SKM-1 (cell line): ENCODE measurements at regions not wholly inside any gene's neighbourhood (a gene's known extent, or its start where the extent isn't known, plus 50 kb on each side); places are given as distances from the start of the nearest gene placed in this dataset.
"Not testable (repeated sequence)": the region's sequence is repeated elsewhere in the genome, so short reads cannot be mapped to it uniquely, and the experiment has no call there.

Experiments
- DNase-seq: peaks from one replicate; lab custom pipeline; 2025; ENCODE audit not compliant: unreplicated experiment; lab: John Stamatoyannopoulos, UW

- DNase-seq: no peak
These were observed 351.4 kb upstream of the HS6ST1 start for GRCh38 chr2:128670066-128670465.

- not testable (repeated sequence) for DNase-seq
These were observed 353.5 kb upstream of the HS6ST1 start for GRCh38 chr2:128671981-128672757.

GRCh38 chr2:128679680-128680079, 361.0 kb upstream of the HS6ST1 start:
- not testable (repeated sequence) for DNase-seq

GRCh38 chr2:128681507-128681906, 362.8 kb upstream of the HS6ST1 start:
- DNase-seq: no peak

GRCh38 chr2:128682266-128682665, 363.6 kb upstream of the HS6ST1 start:
- no peak for DNase-seq

GRCh38 chr2:128682729-128683284, 364.1 kb upstream of the HS6ST1 start:
- DNase-seq: no peak

GRCh38 chr2:128684523-128684922, 365.9 kb upstream of the HS6ST1 start:
- DNase-seq: no peak

GRCh38 chr2:128685841-128686496, 367.3 kb upstream of the HS6ST1 start:
- no peak for DNase-seq

GRCh38 chr2:128686497-128686859, 367.8 kb upstream of the HS6ST1 start:
- peak; percentile 11 for DNase-seq

- DNase-seq: no peak
These were observed 368.4 kb upstream of the HS6ST1 start for GRCh38 chr2:128686881-128687555.

GRCh38 chr2:128687565-128687964, 368.9 kb upstream of the HS6ST1 start:
- DNase-seq: no peak

GRCh38 chr2:128689971-128690370, 371.3 kb upstream of the HS6ST1 start:
- DNase-seq: no peak

- no peak for DNase-seq
These were observed 371.8 kb upstream of the HS6ST1 start for GRCh38 chr2:128690431-128690830.

- no peak for DNase-seq
These were observed 372.2 kb upstream of the HS6ST1 start for GRCh38 chr2:128690869-128691268.

GRCh38 chr2:128691526-128691925, 372.9 kb upstream of the HS6ST1 start:
- no peak for DNase-seq

GRCh38 chr2:128692895-128693742, 374.5 kb upstream of the HS6ST1 start:
- no peak for DNase-seq

GRCh38 chr2:128693743-128694029, 375.0 kb upstream of the HS6ST1 start:
- DNase-seq: no peak

- no peak for DNase-seq
These were observed 377.1 kb upstream of the HS6ST1 start for GRCh38 chr2:128695646-128696220.

- DNase-seq: no peak
These were observed 377.8 kb upstream of the HS6ST1 start for GRCh38 chr2:128696421-128696820.

GRCh38 chr2:128701418-128701817, 382.8 kb upstream of the HS6ST1 start:
- no peak for DNase-seq

- DNase-seq: no peak
These were observed 383.9 kb upstream of the HS6ST1 start for GRCh38 chr2:128702616-128703015.
